ENCODE measurements at regions not wholly inside any gene's neighbourhood (a gene's known extent, or its start where the extent isn't known, plus 50 kb on each side); places are given as distances from the start of the nearest gene placed in this dataset.

GRCh38 chr5:82489683-82490082, 211.5 kb upstream of the RPS23 start:
- intact Hi-C loops (cut with DNase I; ENCODE audit: low total_unique reads) = no loop called here
- Histone ChIP-seq H3K9me3 (no peaks in the 10 kb centered on the region), H3K27me3 (replicated peaks in 1 of 7) (no peaks in the 10 kb centered on the region), H3K4me1 (no peaks in the 10 kb centered on the region), H3K27ac (no peak overlapping the region), H3K4me3 (no peak overlapping the region), H3K36me3 (no peaks in the 10 kb centered on the region)
- no peak for DNase-seq
- TF ChIP-seq POLR2A (IDR thresholded peaks at IDR 0.05) = no peak
- TF ChIP-seq POLR2AphosphoS5 (IDR thresholded peaks at IDR 0.05) = no peak
- no peak for TF ChIP-seq CTCF (IDR thresholded peaks at IDR 0.05 in 8 of 11, conservative IDR thresholded peaks at IDR 0.05 in 3 of 11)
- WGBS, 5 donors = 50 to 76% (median 63%) methylated on average over 1 of the region's 1 CpG

GRCh38 chr5:82487131-82487530, 209.0 kb upstream of the RPS23 start:
- DNase-seq = no peak
- no peaks in the 10 kb centered on the region for H3K9me3 ChIP-seq
- WGBS, 5 donors = 54 to 68% (median 59%) methylated on average over 3 of the region's 3 CpGs
- no peak overlapping the region for H3K4me3 ChIP-seq
- intact Hi-C loops (cut with DNase I; ENCODE audit: low total_unique reads) = no loop called here
- no peak overlapping the region for H3K27ac ChIP-seq
- TF ChIP-seq CTCF (IDR thresholded peaks at IDR 0.05 in 8 of 11, conservative IDR thresholded peaks at IDR 0.05 in 3 of 11) (no peak), POLR2A (IDR thresholded peaks at IDR 0.05) (no peak), POLR2AphosphoS5 (IDR thresholded peaks at IDR 0.05) (no peak)
- no peaks in the 10 kb centered on the region for H3K27me3 ChIP-seq (replicated peaks in 1 of 7)
- H3K4me1 ChIP-seq = no peaks in the 10 kb centered on the region
- no peaks in the 10 kb centered on the region for H3K36me3 ChIP-seq

- DNase-seq = no peak
- Histone ChIP-seq H3K4me1 (no peaks in the 10 kb centered on the region), H3K27ac (no peak overlapping the region), H3K27me3 (replicated peaks in 1 of 7) (no peaks in the 10 kb centered on the region), H3K9me3 (no peaks in the 10 kb centered on the region), H3K36me3 (no peaks in the 10 kb centered on the region), H3K4me3 (no peak overlapping the region)
- no peak for TF ChIP-seq CTCF (IDR thresholded peaks at IDR 0.05 in 8 of 11, conservative IDR thresholded peaks at IDR 0.05 in 3 of 11)
- no peak for TF ChIP-seq POLR2A (IDR thresholded peaks at IDR 0.05)
- TF ChIP-seq POLR2AphosphoS5 (IDR thresholded peaks at IDR 0.05) = no peak
- intact Hi-C loops (cut with DNase I; ENCODE audit: low total_unique reads) = no loop called here
- WGBS, 5 donors = 71 to 83% (median 79%) methylated on average over 4 of the region's 4 CpGs
Observed at GRCh38 chr5:82480331-82480730, 202.2 kb upstream of the RPS23 start.

GRCh38 chr5:82476155-82476554, 198.0 kb upstream of the RPS23 start:
- Histone ChIP-seq H3K36me3 (no peaks in the 10 kb centered on the region), H3K4me3 (no peak overlapping the region), H3K27ac (no peak overlapping the region), H3K9me3 (no peaks in the 10 kb centered on the region), H3K4me1 (no peaks in the 10 kb centered on the region), H3K27me3 (replicated peaks in 1 of 7) (no peaks in the 10 kb centered on the region)
- intact Hi-C loops (cut with DNase I; ENCODE audit: low total_unique reads) = no loop called here
- no peak for DNase-seq
- WGBS, 5 donors = 70 to 88% (median 76%) methylated on average over 1 of the region's 1 CpG
- no peak for TF ChIP-seq CTCF (IDR thresholded peaks at IDR 0.05 in 8 of 11, conservative IDR thresholded peaks at IDR 0.05 in 3 of 11)
- no peak for TF ChIP-seq POLR2A (IDR thresholded peaks at IDR 0.05)
- TF ChIP-seq POLR2AphosphoS5 (IDR thresholded peaks at IDR 0.05) = no peak
